ENCODE measurements at regions not wholly inside any gene's neighbourhood (a gene's known extent, or its start where the extent isn't known, plus 50 kb on each side); places are given as distances from the start of the nearest gene placed in this dataset.

- TF ChIP-seq CTCF (IDR thresholded peaks at IDR 0.05; ENCODE audit: insufficient read depth, low read length, poor library complexity, severe bottlenecking) (no peak), EZH2phosphoT487 (conservative IDR thresholded peaks at IDR 0.05; ENCODE audit: low read length) (no peak)
- Histone ChIP-seq H3K9me3 (ENCODE audit: insufficient read depth, low read length) (no peaks in the 10 kb centered on the region), H3K79me2 (ENCODE audit: insufficient read depth, low read length) (no peaks in the 10 kb centered on the region), H3K4me3 (ENCODE audit: insufficient read depth, low read length, poor library complexity, severe bottlenecking) (no peak overlapping the region), H3K9ac (ENCODE audit: low read length) (no peak overlapping the region), H4K20me1 (ENCODE audit: low read depth, low read length) (no peaks in the 10 kb centered on the region), H2AFZ (ENCODE audit: low read depth, low read length, severe bottlenecking) (no peak overlapping the region), H3K4me2 (ENCODE audit: low read depth, low read length, poor library complexity, severe bottlenecking) (no peak overlapping the region), H3K27ac (ENCODE audit: low read depth, low read length) (no peak overlapping the region), H3K27me3 (ENCODE audit: low read length) (no peaks in the 10 kb centered on the region), H3F3A (ENCODE audit: insufficient read depth) (no peaks in the 10 kb centered on the region), H3K36me3 (ENCODE audit: low read length) (no peaks in the 10 kb centered on the region), H3K9me2 (replicated peaks; ENCODE audit: insufficient read depth, low read length) (no peaks in the 10 kb centered on the region)
These were observed 113.8 kb upstream of the LRPAP1 start for GRCh38 chr4:3645711-3646679.

GRCh38 chr4:3644849-3645627, 112.8 kb upstream of the LRPAP1 start:
- no peaks in the 10 kb centered on the region for H3K36me3 ChIP-seq (ENCODE audit: low read length)
- H3K4me2 ChIP-seq (ENCODE audit: low read depth, low read length, poor library complexity, severe bottlenecking): no peak overlapping the region
- H3K9ac ChIP-seq (ENCODE audit: low read length): no peak overlapping the region
- H3K4me3 ChIP-seq (ENCODE audit: insufficient read depth, low read length, poor library complexity, severe bottlenecking): no peak overlapping the region
- no peaks in the 10 kb centered on the region for H3K9me3 ChIP-seq (ENCODE audit: insufficient read depth, low read length)
- no peaks in the 10 kb centered on the region for H3K79me2 ChIP-seq (ENCODE audit: insufficient read depth, low read length)
- H3K27me3 ChIP-seq (ENCODE audit: low read length): no peaks in the 10 kb centered on the region
- no peaks in the 10 kb centered on the region for H4K20me1 ChIP-seq (ENCODE audit: low read depth, low read length)
- no peak overlapping the region for H2AFZ ChIP-seq (ENCODE audit: low read depth, low read length, severe bottlenecking)
- TF ChIP-seq EZH2phosphoT487 (conservative IDR thresholded peaks at IDR 0.05; ENCODE audit: low read length) (no peak), CTCF (IDR thresholded peaks at IDR 0.05; ENCODE audit: insufficient read depth, low read length, poor library complexity, severe bottlenecking) (no peak)
- H3K27ac ChIP-seq (ENCODE audit: low read depth, low read length): no peak overlapping the region
- no peaks in the 10 kb centered on the region for H3F3A ChIP-seq (ENCODE audit: insufficient read depth)
- H3K9me2 ChIP-seq (replicated peaks; ENCODE audit: insufficient read depth, low read length): no peaks in the 10 kb centered on the region

- no peak overlapping the region for H3K27ac ChIP-seq (ENCODE audit: low read depth, low read length)
- no peaks in the 10 kb centered on the region for H3K9me2 ChIP-seq (replicated peaks; ENCODE audit: insufficient read depth, low read length)
- no peak overlapping the region for H3K9ac ChIP-seq (ENCODE audit: low read length)
- H4K20me1 ChIP-seq (ENCODE audit: low read depth, low read length): no peaks in the 10 kb centered on the region
- H3K9me3 ChIP-seq (ENCODE audit: insufficient read depth, low read length): no peaks in the 10 kb centered on the region
- H2AFZ ChIP-seq (ENCODE audit: low read depth, low read length, severe bottlenecking): no peak overlapping the region
- no peaks in the 10 kb centered on the region for H3K27me3 ChIP-seq (ENCODE audit: low read length)
- no peaks in the 10 kb centered on the region for H3F3A ChIP-seq (ENCODE audit: insufficient read depth)
- H3K4me2 ChIP-seq (ENCODE audit: low read depth, low read length, poor library complexity, severe bottlenecking): no peak overlapping the region
- no peaks in the 10 kb centered on the region for H3K79me2 ChIP-seq (ENCODE audit: insufficient read depth, low read length)
- no peak overlapping the region for H3K4me3 ChIP-seq (ENCODE audit: insufficient read depth, low read length, poor library complexity, severe bottlenecking)
- no peaks in the 10 kb centered on the region for H3K36me3 ChIP-seq (ENCODE audit: low read length)
- TF ChIP-seq CTCF (IDR thresholded peaks at IDR 0.05; ENCODE audit: insufficient read depth, low read length, poor library complexity, severe bottlenecking): no peak
- no peak for TF ChIP-seq EZH2phosphoT487 (conservative IDR thresholded peaks at IDR 0.05; ENCODE audit: low read length)
These were observed 111.6 kb upstream of the LRPAP1 start for GRCh38 chr4:3643518-3644433.

All from SU-DHL-6 (cell line).